ENCODE measurements at regions not wholly inside any gene's neighbourhood (a gene's known extent, or its start where the extent isn't known, plus 50 kb on each side); places are given as distances from the start of the nearest gene placed in this dataset.
"Not testable (repeated sequence)": the region's sequence is repeated elsewhere in the genome, so short reads cannot be mapped to it uniquely, and the experiment has no call there.

DNA sequence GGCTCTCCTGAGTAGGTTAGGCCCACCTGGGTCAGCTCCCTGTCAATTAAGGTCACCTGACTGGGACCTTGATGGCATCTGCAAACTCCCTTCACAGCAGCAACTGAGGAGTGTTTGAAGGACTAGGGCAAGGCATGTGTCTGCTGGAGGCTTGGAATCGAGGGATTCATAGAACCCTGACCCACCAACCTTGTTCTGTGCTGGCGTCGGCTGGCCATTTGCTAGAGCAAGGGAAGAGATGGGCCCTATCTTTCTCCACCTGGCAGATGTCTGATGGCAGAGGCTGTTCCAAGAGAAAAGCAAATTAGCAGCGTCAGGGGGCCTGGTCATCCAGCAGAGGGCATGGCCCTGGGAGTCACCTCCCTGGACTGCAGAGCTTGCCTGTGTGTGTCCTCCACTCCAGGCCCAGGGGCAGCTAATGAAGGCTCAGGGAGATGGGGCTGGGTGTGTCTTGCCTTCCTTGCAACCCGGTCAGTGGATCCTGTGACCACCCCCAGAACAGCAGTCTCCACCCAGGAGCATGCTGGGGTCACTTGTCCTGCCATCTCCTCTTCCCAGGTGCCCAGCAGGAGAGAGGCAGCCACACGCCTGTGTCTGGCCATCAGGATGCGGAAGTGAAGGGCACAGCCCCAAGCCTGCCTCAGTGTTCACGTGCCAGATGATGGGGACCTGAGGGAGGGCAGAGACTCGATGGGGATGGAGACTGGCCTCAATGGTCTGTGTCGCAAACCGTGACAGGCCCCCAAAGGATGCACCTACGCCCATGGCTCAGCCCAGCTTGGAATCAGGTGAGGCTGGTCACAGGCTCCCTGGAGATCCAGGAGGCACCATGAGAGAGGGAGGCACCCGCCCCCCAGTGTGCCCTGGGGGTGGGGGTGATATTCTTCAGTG is 53.9 kb downstream of the BARX1 start:
- no peak for DNase-seq

- no peak for DNase-seq
Observed at GRCh38 chr9:93900436-93900819, 54.7 kb downstream of the BARX1 start.

- DNase-seq = no peak
Observed at GRCh38 chr9:93899609-93900435, 55.3 kb downstream of the BARX1 start.

- DNase-seq = no peak
Observed at GRCh38 chr9:93898502-93899426, 56.4 kb downstream of the BARX1 start.

GRCh38 chr9:93898026-93898425 is 57.1 kb downstream of the BARX1 start:
- no peak for DNase-seq

GRCh38 chr9:93897075-93897970 is 57.8 kb downstream of the BARX1 start:
- no peak for DNase-seq

- DNase-seq = no peak
Observed at GRCh38 chr9:93896496-93897033, 58.6 kb downstream of the BARX1 start.

- DNase-seq = no peak
Observed at GRCh38 chr9:93896093-93896492, 59.1 kb downstream of the BARX1 start.

DNA sequence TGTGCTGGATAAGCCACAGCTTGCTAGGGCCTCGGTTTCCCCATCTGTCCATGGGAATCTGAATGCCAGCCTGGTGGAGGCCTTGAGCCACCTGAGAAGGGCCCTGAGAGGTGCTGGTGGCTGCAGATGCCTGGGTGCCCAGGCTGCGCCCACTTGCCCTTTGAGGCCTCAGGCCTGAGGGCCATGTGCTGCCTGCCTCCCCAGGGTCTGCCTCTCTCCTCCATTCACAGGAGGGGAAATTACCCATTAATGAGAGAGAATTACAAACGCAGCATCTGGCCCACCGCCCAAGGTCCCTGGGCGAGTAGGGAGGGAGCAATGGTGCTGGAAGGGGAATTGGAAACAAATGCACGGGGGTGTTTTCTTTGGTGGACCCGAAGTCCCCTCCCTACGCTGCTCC is 59.6 kb downstream of the BARX1 start:
- no peak for DNase-seq

DNA sequence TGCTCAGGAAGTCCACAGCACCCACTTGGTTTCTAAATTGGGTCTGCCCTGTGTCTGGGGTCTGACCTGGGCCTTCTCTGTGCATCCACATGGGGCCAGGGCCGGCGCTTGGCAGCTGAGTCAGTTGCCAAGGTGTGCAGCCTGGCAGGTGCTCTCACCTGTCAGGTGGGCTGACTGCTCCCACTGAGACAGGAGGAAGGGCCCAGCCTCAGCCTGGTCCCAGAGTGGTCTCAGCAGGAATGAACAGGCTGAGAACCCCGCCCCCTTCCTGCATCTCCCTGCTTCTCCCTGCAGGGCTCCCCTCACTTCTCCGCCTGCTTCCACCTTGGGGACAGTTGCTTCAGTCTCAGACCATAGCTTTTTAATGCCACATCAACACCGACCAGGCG is 60.5 kb downstream of the BARX1 start:
- no peak for DNase-seq

DNA sequence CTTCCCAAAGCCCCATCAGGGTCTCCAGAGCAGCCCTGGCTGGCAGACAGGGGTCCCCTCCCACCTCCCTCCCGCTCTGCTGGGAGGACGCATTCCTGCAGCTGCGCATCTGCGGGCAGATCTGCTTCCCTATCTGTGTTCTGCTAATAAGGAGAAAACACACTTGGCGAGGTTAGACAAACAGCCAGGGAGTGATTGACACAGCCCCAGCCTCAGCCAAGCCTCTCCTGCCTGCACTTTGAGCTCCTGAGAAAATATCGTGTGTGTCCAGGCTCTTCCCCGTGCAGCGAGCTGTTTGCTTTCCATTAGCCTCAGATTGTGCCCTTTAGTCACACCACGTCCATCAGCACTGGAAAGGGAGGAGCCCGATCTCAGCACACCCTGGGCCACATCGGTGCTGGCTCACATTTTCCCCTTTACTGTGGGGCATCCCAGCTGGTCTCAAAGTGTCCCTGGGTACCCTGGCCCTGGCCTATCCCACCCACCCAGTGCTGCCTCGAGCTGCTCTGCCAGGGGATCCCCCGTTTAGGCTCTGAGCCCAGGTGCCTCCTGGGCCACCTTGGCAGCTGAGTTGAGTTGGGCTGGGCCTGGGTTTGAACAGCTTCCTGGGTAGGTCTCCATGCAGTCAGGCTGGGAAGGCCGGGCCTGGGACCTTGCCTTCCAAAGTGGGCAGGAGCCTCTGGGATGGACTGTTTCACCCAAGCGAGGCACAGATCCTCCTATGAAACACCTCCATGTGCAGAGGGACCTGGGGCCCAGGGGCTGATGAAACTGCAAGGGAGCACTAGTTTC is 61.1 kb downstream of the BARX1 start:
- no peak for DNase-seq

DNA sequence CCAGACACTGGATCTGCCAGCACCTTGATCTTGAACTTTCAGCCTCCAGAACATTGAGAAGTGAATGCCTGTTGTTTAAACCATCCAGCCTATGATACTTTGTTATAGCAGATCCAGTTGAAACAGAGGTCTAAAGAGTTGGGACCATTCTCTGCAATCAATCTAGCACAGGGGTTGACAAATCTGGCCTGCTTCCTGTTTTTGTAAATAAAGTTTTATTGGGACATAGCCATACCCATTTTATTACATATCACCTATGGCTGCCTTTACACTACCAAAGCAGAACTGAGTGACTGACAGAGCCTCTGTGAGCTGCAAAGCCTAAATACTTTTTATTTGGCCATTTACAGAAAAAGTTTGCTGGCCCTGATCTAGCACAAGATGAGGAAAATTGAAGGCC is 62.0 kb downstream of the BARX1 start:
- no peak for DNase-seq

GRCh38 chr9:93892748-93893147 is 62.4 kb downstream of the BARX1 start:
- DNase-seq = no peak

DNA sequence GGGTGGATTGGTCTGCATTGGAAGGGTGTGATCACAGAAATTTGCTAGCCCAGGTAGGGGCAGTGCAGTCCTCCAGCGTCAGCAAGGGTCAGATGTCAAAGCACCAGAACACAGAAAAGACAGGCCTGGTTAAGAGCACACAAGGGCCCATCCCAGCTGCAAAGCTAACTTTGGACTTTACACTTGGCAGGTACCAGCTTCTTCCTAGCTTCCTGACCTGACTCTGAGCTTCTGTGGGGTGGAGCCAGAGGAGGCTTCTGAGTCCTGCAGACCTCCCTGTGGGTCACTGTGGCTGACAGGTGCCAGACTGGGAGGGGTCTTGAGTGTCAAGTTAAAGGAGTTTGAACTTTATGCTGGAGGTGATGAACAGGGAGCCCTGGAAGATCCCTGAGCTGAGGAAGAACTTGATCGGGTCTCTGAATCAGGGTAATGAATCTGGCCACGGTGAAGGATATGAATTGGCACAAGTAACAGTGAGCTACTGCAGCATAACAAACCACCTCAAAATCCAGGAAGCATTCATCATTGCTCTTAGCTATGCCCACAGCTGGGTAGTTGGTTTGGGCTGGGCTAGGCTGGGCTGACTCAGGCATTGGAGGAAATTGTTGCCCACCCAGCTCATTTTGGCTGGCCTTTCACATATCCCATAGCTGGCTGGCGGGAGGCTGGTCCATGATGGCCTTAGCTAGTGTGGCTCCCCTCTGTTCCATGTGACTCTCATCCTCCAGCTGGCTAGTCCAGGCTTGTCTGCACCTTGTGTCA is 63.4 kb downstream of the BARX1 start:
- no peak for DNase-seq

DNA sequence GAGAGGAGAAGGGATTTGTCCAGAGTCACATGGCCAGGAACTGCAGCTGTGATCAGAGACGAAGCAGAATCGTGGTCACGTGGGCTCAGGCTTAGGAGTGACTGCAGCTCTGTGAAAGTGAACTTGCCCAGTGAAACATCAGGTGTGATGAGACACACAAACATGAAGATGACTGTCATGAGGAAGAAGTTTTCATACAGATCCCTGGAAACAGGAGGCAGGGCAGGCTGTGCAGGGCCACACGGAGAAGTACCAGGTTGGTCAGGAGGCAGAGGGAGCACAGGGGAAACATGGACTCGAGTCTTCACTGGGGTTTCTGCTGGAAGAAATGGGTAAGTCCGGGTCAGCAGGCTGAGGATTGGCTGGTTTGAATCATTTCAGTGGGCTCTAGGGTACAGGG is 64.1 kb downstream of the BARX1 start:
- DNase-seq = no peak

DNA sequence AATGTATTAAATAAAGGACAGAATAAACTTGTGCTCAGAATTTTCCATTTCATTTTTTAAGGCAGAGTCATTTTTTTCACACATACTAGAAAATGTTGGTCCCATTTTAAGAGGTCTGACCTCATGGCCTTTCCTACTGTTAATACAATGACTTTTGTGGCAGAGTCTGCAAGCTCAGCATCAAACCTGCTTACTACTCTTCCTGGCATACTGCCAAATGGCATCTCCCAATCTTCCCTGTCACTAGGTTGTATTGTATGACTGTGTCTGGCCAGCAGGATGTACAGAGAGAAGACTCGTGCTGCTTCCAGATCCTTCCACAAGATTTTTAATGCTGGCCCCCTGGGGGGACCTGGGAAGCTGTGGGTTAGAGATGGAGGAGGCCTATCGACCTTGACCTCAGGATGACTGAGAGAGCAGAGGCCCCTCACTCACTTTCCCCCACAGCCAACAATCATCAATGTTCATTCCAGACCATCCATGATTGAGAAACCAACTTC is 64.7 kb downstream of the BARX1 start:
- DNase-seq = no peak

DNA sequence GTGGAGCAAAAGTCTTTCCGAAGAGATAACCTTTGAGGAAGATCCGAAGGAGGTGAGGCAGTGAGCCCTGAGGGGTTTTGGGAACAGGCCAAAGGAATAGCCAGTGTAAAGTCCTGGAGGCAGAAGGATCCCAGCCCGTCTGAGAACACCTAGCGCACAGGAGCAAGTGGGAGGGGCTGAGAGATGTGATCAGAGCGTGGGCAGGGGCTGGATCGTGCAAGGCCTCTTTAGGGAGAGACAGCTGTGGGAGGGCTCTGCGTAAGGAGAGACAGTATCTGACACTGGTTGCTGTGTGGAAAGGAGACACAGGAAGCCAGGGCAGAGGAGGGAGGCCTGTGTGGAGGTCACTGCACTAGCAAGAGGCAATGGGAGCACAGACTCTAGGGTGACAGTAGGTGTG is 68.2 kb downstream of the BARX1 start:
- DNase-seq = no peak

DNA sequence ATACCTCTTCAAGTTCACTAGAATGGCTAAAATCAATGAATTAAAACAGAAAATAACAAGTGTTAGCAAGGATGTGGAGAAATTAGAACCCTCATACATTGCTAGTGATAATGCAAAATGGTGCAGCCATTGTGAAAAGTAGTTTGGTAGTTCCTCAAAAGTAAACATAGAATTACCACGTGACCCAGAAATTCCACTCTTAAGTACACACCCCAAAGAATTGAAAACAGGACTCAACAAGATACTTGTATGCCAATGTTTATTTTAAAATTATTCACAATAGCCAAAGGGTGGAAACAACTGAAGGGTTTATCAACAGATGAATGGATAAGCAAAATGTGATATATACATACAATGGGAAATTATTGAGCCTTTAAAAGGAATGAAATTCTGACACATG is 70.3 kb downstream of the BARX1 start:
- no peak for DNase-seq

DNA sequence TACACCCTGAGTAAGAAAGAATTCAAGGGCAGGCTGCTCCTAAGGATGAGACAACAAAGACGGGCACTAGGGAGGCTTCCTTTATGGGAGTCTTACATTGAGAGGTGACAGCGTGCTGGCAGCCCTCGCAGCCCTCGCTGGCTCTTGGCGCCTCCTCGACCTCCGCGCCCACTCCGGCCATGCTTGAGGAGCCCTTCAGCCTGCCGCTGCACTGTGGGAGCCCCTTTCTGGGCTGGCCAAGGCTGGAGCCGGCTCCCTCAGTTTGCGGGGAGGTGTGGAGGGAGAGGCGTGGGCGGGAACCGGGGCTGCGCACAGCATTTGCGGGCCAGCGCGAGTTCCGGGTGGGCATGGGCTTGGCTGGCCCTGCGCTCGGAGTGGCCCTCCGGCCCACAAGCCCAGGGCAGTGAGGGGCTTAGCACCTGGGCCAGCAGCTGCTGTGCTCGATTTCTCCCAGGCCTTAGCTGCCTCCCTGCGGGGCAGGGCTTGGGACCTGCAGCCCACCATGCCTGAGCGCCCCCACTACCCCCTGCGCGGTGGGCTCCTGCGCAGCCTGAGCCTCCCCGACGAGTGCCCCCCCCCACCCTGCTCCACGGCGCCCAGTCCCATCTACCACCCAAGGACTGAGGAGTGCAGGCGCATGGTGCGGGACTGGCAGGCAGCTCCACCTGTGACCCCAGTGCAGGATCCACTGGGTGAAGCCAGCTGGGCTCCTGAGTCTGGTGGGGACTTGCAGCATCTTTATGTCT is 75.3 kb downstream of the BARX1 start:
- not testable (repeated sequence) for DNase-seq
